ENCODE measurements at regions not wholly inside any gene's neighbourhood (a gene's known extent, or its start where the extent isn't known, plus 50 kb on each side); places are given as distances from the start of the nearest gene placed in this dataset.

GRCh38 chr14:26996246-26996645, 398.4 kb upstream of the NOVA1 start:
- H3K36me3 ChIP-seq (ENCODE audit: control insufficient read depth in 4 of 4, insufficient read depth in 4 of 4, low read length in 4 of 4): no peaks in the 10 kb centered on the region
- TF ChIP-seq CTCF (IDR thresholded peaks at IDR 0.05; ENCODE audit: control extremely low read depth, extremely low read depth): no peak
- DNase-seq (peak; percentile 26 to 84 (median 69)), ATAC-seq (ENCODE audit: insufficient read depth, low FRiP score) (no peak)
- H3K9ac ChIP-seq (ENCODE audit: insufficient read depth in 1 of 2, low read length in 2 of 2): no peak overlapping the region
- H3K27me3 ChIP-seq (ENCODE audit: control insufficient read depth in 3 of 3, insufficient read depth in 3 of 3, low read length in 2 of 3): no peaks in the 10 kb centered on the region
- H3K27ac ChIP-seq (ENCODE audit: low read depth in 1 of 2, low read length in 1 of 2): no peak overlapping the region
- WGBS, 2 donors: 56 to 72% methylated on average over 2 of the region's 2 CpGs
- peaks cover 0 to 2% (median 0%) of the 10 kb centered on the region in 4 donors for H3K9me3 ChIP-seq (ENCODE audit: control insufficient read depth in 4 of 4, insufficient read depth in 3 of 4, low read length in 3 of 4)
- peaks cover 0 to 24% (median 1%) of the 10 kb centered on the region in 5 donors for H3K4me1 ChIP-seq (ENCODE audit: control insufficient read depth in 5 of 5, insufficient read depth in 5 of 5, low read length in 5 of 5)
- H3K4me3 ChIP-seq: no peak overlapping the region

DNA sequence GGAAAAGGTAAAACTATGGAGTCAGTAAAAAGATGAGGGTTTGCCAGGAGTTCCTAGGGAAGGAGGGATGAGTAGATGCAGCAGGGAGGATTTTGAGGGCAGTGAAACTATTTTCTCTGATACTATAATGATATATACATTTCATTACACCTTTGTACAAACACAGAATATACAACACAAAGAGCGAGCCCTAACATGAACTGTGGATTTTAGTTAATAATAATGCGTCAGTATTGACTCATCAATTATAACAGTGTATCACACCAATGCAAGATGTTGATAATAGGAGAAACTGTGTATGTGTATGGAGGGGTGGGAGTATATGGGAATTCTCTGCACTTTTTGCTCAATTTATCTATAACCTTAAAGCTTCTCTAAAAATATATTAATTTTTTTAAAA, 404.3 kb upstream of the NOVA1 start:
- no peak overlapping the region for H3K9ac ChIP-seq (ENCODE audit: insufficient read depth in 1 of 2, low read length in 2 of 2)
- no peak overlapping the region for H3K27ac ChIP-seq (ENCODE audit: low read depth in 1 of 2, low read length in 1 of 2)
- peaks cover 0 to 4% (median 0%) of the 10 kb centered on the region in 5 donors for H3K4me1 ChIP-seq (ENCODE audit: control insufficient read depth in 5 of 5, insufficient read depth in 5 of 5, low read length in 5 of 5)
- H3K4me3 ChIP-seq: no peak overlapping the region
- no peaks in the 10 kb centered on the region for H3K9me3 ChIP-seq (ENCODE audit: control insufficient read depth in 4 of 4, insufficient read depth in 3 of 4, low read length in 3 of 4)
- no peaks in the 10 kb centered on the region for H3K27me3 ChIP-seq (ENCODE audit: control insufficient read depth in 3 of 3, insufficient read depth in 3 of 3, low read length in 2 of 3)
- DNase-seq (no peak), ATAC-seq (ENCODE audit: insufficient read depth, low FRiP score) (no peak)
- TF ChIP-seq CTCF (IDR thresholded peaks at IDR 0.05; ENCODE audit: control extremely low read depth, extremely low read depth): no peak
- WGBS, 2 donors: 93 to 95% methylated on average over 2 of the region's 2 CpGs
- H3K36me3 ChIP-seq (ENCODE audit: control insufficient read depth in 4 of 4, insufficient read depth in 4 of 4, low read length in 4 of 4): no peaks in the 10 kb centered on the region

DNA sequence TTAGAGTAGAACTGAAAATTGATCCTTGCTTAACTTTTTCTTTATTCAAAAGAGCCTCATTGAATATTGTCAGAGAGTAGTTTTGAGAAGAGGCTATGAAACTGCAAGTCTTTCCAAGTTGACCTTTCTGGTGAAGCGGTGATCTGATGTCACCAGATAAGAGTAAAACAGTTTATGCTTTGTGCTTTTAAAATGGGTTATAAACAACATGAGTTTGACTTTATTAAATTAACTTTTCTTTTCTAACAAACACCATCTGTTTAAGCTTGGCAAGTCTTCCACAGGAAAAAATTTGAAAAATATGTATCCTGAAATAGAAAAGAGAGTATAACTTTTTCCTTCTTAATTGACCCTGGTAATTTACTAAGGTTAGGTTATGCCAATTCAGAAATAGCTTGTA, 408.7 kb upstream of the NOVA1 start:
- peak in 1 of 3 donors; percentile 8 for DNase-seq
- WGBS, 2 donors: 83 to 91% methylated on average over 1 of the region's 1 CpG

More for the DNA sequence above, 408.7 kb upstream of the NOVA1 start:
- Histone ChIP-seq H3K4me1 (ENCODE audit: control insufficient read depth in 5 of 5, insufficient read depth in 5 of 5, low read length in 5 of 5) (peaks cover 0 to 4% (median 0%) of the 10 kb centered on the region in 5 donors), H3K9me3 (ENCODE audit: control insufficient read depth in 4 of 4, insufficient read depth in 3 of 4, low read length in 3 of 4) (no peaks in the 10 kb centered on the region), H3K36me3 (ENCODE audit: control insufficient read depth in 4 of 4, insufficient read depth in 4 of 4, low read length in 4 of 4) (no peaks in the 10 kb centered on the region), H3K9ac (ENCODE audit: insufficient read depth in 1 of 2, low read length in 2 of 2) (no peak overlapping the region), H3K4me3 (no peak overlapping the region), H3K27me3 (ENCODE audit: control insufficient read depth in 3 of 3, insufficient read depth in 3 of 3, low read length in 2 of 3) (no peaks in the 10 kb centered on the region), H3K27ac (ENCODE audit: low read depth in 1 of 2, low read length in 1 of 2) (no peak overlapping the region)
- no peak for ATAC-seq (ENCODE audit: insufficient read depth, low FRiP score)
- no peak for TF ChIP-seq CTCF (IDR thresholded peaks at IDR 0.05; ENCODE audit: control extremely low read depth, extremely low read depth)

Data from lung (tissue), 11 donors.